A673 (cell line): ENCODE measurements at regions not wholly inside any gene's neighbourhood (a gene's known extent, or its start where the extent isn't known, plus 50 kb on each side); places are given as distances from the start of the nearest gene placed in this dataset.

Experiments used
- BruUV-seq: library from RNA; stranded (reverse); fragments of 400-500 nt; replicated peaks from 2 replicates; lab custom pipeline; 2021; lab: Mats Ljungman, UMichigan
- CTCF ChIA-PET: fragments of 300-600 bp; sonication (Branson Sonifier 250); formaldehyde crosslinking; loops from one replicate; lab custom pipeline; 2022; ENCODE audit warnings: antibody characterized with exemption; lab: Charles Lee
- POLR2A ChIA-PET: fragments of 300-600 bp; sonication (Branson Sonifier 250); formaldehyde crosslinking; loops from one replicate; lab custom pipeline; 2022; ENCODE audit warnings: antibody characterized with exemption; ENCODE audit not compliant: low non-redundant PET; lab: Charles Lee
- DNase-seq: peaks from one replicate; pipeline ENCODE4 v3.0.0-alpha.2; 2015; ENCODE audit warnings: low spot score
- H3K27ac ChIP-seq: fragments of 200-600 bp; sonication (generic); 2 replicates; pipeline ENCODE4 v1.5.1; 2016; ENCODE audit warnings: mixed run types, low read depth, mild to moderate bottlenecking, mixed read lengths, antibody characterized with exemption, low read length; ENCODE audit not compliant: poor library complexity, severe bottlenecking
- H3K27me3 ChIP-seq: fragments of 200-600 bp; sonication (generic); replicated peaks from 2 replicates; pipeline ENCODE4 v1.6.1; 2017; ENCODE audit warnings: mixed run types, low read depth, mild to moderate bottlenecking, mixed read lengths, antibody characterized with exemption, low read length; ENCODE audit not compliant: insufficient read depth, poor library complexity
- H3K36me3 ChIP-seq: fragments of 200-600 bp; sonication (generic); 2 replicates; pipeline ENCODE4 v1.6.1; 2016; ENCODE audit warnings: mixed run types, mild to moderate bottlenecking, mixed read lengths, antibody characterized with exemption, low read length; ENCODE audit not compliant: insufficient read depth, poor library complexity, severe bottlenecking
- H3K4me1 ChIP-seq: fragments of 200-600 bp; sonication (generic); 2 replicates; pipeline ENCODE4 v1.6.1; 2017; ENCODE audit warnings: mixed run types, mild to moderate bottlenecking, mixed read lengths, antibody characterized with exemption, low read length; ENCODE audit not compliant: insufficient read depth, poor library complexity, severe bottlenecking
- H3K4me3 ChIP-seq: fragments of 200-600 bp; sonication (generic); 2 replicates; pipeline ENCODE4 v1.5.1; 2016; ENCODE audit warnings: low read depth, mixed run types, mild to moderate bottlenecking, mixed read lengths, low read length; ENCODE audit not compliant: poor library complexity, severe bottlenecking
- H3K9me3 ChIP-seq: fragments of 200-600 bp; sonication (generic); 2 replicates; pipeline ENCODE4 v1.6.1; 2016; ENCODE audit warnings: mixed run types, low read depth, mild to moderate bottlenecking, mixed read lengths, antibody characterized with exemption, low read length; ENCODE audit not compliant: poor library complexity, severe bottlenecking
- EZH2 ChIP-seq: fragments of 200-600 bp; sonication (generic); IDR thresholded peaks from 2 replicates; pipeline ENCODE4 v1.6.1; 2017; ENCODE audit warnings: borderline replicate concordance, low read depth, mild to moderate bottlenecking, mixed read lengths, antibody characterized with exemption, low read length; ENCODE audit not compliant: poor library complexity, severe bottlenecking
- intact Hi-C: fragments of 100-400 bp; cut with micrococcal nuclease; formaldehyde crosslinking; loops from one replicate; pipeline ENCODE4 v1.10.0; 2022; ENCODE audit not compliant: unreplicated experiment
- TF ChIP-seq, protein P1 (sequence below): fragments of 300-800, 200-600 bp; sonication (generic); conservative IDR thresholded peaks from 2 replicates; pipeline ENCODE4 v1.5.1; 2017; ENCODE audit warnings: low read depth, mild to moderate bottlenecking, antibody characterized with exemption, low read length, moderate library complexity, mixed read lengths

DNA sequence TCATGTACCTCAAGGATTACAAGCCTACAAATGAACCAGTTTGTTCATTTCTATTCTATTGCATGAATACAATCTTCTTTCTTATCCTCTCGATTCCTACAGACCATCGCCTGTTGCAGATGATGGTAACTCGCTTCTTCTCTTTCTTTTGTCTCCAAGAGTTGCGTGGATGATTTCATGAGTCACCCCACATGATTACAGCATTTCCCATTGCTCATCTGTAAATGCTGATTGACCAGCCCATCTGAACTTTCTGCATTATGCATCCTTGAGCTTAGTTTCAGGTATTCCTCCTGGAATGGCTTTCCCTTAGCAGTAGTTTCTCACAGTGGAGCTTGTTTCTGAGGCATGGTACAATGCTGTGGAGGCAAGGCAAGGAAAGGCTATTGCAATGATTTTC, 109.6 kb upstream of the TOPAZ1 start:
- Histone ChIP-seq H3K36me3 (no peaks in the 10 kb centered on the region), H3K27ac (no peak overlapping the region), H3K9me3 (no peaks in the 10 kb centered on the region), H3K27me3 (peaks cover 4% of the 10 kb centered on the region), H3K4me3 (no peak overlapping the region), H3K4me1 (no peaks in the 10 kb centered on the region)
- ChIA-PET CTCF (no interaction called here), POLR2A (no interaction called here)
- TF ChIP-seq, protein P1, sequence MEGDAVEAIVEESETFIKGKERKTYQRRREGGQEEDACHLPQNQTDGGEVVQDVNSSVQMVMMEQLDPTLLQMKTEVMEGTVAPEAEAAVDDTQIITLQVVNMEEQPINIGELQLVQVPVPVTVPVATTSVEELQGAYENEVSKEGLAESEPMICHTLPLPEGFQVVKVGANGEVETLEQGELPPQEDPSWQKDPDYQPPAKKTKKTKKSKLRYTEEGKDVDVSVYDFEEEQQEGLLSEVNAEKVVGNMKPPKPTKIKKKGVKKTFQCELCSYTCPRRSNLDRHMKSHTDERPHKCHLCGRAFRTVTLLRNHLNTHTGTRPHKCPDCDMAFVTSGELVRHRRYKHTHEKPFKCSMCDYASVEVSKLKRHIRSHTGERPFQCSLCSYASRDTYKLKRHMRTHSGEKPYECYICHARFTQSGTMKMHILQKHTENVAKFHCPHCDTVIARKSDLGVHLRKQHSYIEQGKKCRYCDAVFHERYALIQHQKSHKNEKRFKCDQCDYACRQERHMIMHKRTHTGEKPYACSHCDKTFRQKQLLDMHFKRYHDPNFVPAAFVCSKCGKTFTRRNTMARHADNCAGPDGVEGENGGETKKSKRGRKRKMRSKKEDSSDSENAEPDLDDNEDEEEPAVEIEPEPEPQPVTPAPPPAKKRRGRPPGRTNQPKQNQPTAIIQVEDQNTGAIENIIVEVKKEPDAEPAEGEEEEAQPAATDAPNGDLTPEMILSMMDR: no peak
- no peak for TF ChIP-seq EZH2
- BruUV-seq: no TSS peak
- intact Hi-C loops: no loop called here
- DNase-seq: no peak

DNA sequence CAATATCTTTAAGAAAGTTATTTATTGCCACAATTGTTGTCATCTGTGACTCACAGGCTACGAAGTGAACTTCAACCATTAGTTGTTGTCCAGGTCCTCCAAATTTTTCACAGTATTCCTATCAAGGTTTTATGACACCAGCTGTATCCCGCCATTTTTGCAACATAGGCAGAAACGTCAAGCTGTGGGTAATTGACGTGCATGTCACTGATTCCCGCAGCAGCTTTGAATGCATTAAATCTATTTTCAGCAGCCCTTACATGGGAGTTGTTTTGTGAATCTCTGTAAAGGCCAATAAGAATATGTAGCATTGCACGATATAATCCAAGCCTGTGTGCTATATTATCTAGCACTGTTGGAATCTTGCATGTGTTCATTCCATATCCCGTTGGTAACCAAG, 109.1 kb upstream of the TOPAZ1 start:
- ChIA-PET CTCF (no interaction called here), POLR2A (no interaction called here)
- intact Hi-C loops: no loop called here
- no TSS peak for BruUV-seq
- Histone ChIP-seq H3K4me1 (no peaks in the 10 kb centered on the region), H3K9me3 (no peaks in the 10 kb centered on the region), H3K27me3 (peaks cover 4% of the 10 kb centered on the region), H3K36me3 (no peaks in the 10 kb centered on the region), H3K27ac (no peak overlapping the region), H3K4me3 (no peak overlapping the region)
- DNase-seq: no peak
- TF ChIP-seq, protein P1: no peak
- no peak for TF ChIP-seq EZH2

DNA sequence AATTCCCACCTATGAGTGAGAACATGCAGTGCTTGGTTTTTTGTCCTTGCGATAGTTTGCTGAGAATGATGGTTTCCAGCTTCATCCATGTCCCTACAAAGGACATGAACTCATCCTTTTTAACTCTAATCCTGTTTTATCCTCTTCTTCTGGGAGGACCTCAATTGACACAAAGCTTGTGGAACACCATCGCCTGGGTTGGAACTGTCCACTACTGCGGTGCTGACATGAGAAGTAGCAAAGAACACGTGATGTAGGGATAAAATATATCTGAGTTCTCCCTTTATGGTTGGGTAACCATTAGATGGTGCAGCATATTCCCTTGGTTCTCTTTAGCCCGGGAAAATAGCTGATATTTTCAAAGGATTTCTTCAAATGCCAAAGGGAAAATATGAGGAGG, 105.3 kb upstream of the TOPAZ1 start:
- H3K4me3 ChIP-seq: no peak overlapping the region

More for the DNA sequence above, 105.3 kb upstream of the TOPAZ1 start:
- DNase-seq: peak; percentile 14
- Histone ChIP-seq H3K9me3 (no peaks in the 10 kb centered on the region), H3K4me1 (no peaks in the 10 kb centered on the region), H3K27ac (no peak overlapping the region), H3K36me3 (no peaks in the 10 kb centered on the region), H3K27me3 (peaks cover 4% of the 10 kb centered on the region)
- BruUV-seq: no TSS peak
- ChIA-PET CTCF (no interaction called here), POLR2A (no interaction called here)
- intact Hi-C loops: no loop called here
- TF ChIP-seq EZH2: no peak
- TF ChIP-seq, protein P1: no peak
